GM12878 (cell line): ENCODE measurements at regions not wholly inside any gene's neighbourhood (a gene's known extent, or its start where the extent isn't known, plus 50 kb on each side); places are given as distances from the start of the nearest gene placed in this dataset.
A peak's percentile ranks its signal among the peaks of the same experiment; 100 is the strongest.

Source experiments
- ATAC-seq: fragments of 200-7000 bp; cut with Tn5 transposase; 3 replicates; pipeline ENCODE4 v1.9.1; 2020; ENCODE audit warnings: mild to moderate bottlenecking, moderate library complexity
- BruUV-seq: library from RNA; stranded (reverse); fragments of 400-500 nt; replicated peaks from 2 replicates; lab custom pipeline; 2021; lab: Mats Ljungman, UMichigan
- CTCF ChIA-PET: fragments of 300-600 bp; sonication (Branson Sonifier 250); formaldehyde crosslinking; extraction: SDS; loops from one replicate; lab custom pipeline; 2021; ENCODE audit warnings: inconsistent platforms; lab: Yijun Ruan, JAX
- POLR2A ChIA-PET: fragments of 350-600 bp; formaldehyde crosslinking; extraction: SDS; loops from one replicate; lab custom pipeline; 2021; ENCODE audit warnings: inconsistent platforms; lab: Charles Lee
- RAD21 ChIA-PET: fragments of 300-600 bp; sonication (Branson Sonifier 250); formaldehyde crosslinking; loops from one replicate; lab custom pipeline; 2023; ENCODE audit warnings: antibody characterized with exemption; ENCODE audit not compliant: unreplicated experiment; lab: Charles Lee
- SMC1A ChIA-PET: fragments of 300-600 bp; sonication (Branson Sonifier 250); formaldehyde crosslinking; loops from one replicate; lab custom pipeline; 2023; ENCODE audit not compliant: unreplicated experiment, uncharacterized antibody; lab: Charles Lee
- DNase-seq: peaks from one replicate; pipeline ENCODE4 v3.0.0-alpha.2; 2011; ENCODE audit warnings: low read depth, low spot score
- FAIRE-seq: peaks from 3 replicates; lab custom pipeline; 2011; peaks lifted over from hg19 to GRCh38; lab: Jason Lieb, UNC
- H2AFZ ChIP-seq: 2 replicates; pipeline ENCODE4 v1.6.0; 2011; ENCODE audit warnings: low read depth, low read length, control low read depth; ENCODE audit not compliant: control insufficient read depth
- H3K27ac ChIP-seq: 2 replicates; pipeline ENCODE4 v1.5.1; 2011; ENCODE audit warnings: control low read depth; ENCODE audit not compliant: control insufficient read depth, insufficient read depth
- H3K27me3 ChIP-seq, 2 experiments: replicated peaks in 1 of 2; 2 replicates each; pipeline versions ENCODE4 v1.6.0 to v1.6.1; 2011; ENCODE audit warnings: low read length in 1 of 2; ENCODE audit not compliant: control insufficient read depth in 2 of 2, insufficient read depth in 2 of 2
- H3K36me3 ChIP-seq, 2 experiments: 2 replicates each; pipeline ENCODE4 v1.5.1; 2011; ENCODE audit warnings: low read length in 1 of 2; ENCODE audit not compliant: control insufficient read depth in 2 of 2, insufficient read depth in 2 of 2
- H3K4me1 ChIP-seq: 2 replicates; pipeline ENCODE4 v1.6.1; 2011; ENCODE audit warnings: mild to moderate bottlenecking, low read length, moderate library complexity, mixed read lengths; ENCODE audit not compliant: control insufficient read depth, insufficient read depth
- H3K4me2 ChIP-seq: 2 replicates; pipeline ENCODE4 v1.6.0; 2011; ENCODE audit warnings: control low read depth; ENCODE audit not compliant: control insufficient read depth, insufficient read depth
- H3K4me3 ChIP-seq: fragments of 200-600 bp; sonication (generic); 2 replicates; pipeline ENCODE4 v1.5.1; 2016
- H3K79me2 ChIP-seq: 2 replicates; pipeline ENCODE4 v1.6.0; 2011; ENCODE audit warnings: low read length; ENCODE audit not compliant: control insufficient read depth, insufficient read depth
- H3K9ac ChIP-seq: 2 replicates; pipeline ENCODE4 v1.8.0; 2011; ENCODE audit warnings: low read length, control low read depth, mixed read lengths; ENCODE audit not compliant: control insufficient read depth, insufficient read depth
- H3K9me3 ChIP-seq: replicated peaks from 3 replicates; pipeline ENCODE4 v1.5.1; 2011; ENCODE audit warnings: mild to moderate bottlenecking, low read length; ENCODE audit not compliant: control insufficient read depth, insufficient read depth
- H4K20me1 ChIP-seq: 2 replicates; pipeline ENCODE4 v1.6.0; 2011; ENCODE audit not compliant: control insufficient read depth, insufficient read depth
- ATF7 ChIP-seq: fragments of 450-650 bp; IDR thresholded peaks from 2 replicates; pipeline ENCODE4 v1.6.1; 2016; ENCODE audit warnings: low read depth, mild to moderate bottlenecking
- MTA2 ChIP-seq: fragments of 450-650 bp; IDR thresholded peaks from 2 replicates; pipeline ENCODE4 v1.6.1; 2016; ENCODE audit warnings: low read depth, mild to moderate bottlenecking, moderate library complexity
- ZNF217 ChIP-seq: fragments of 450-650 bp; IDR thresholded peaks from 2 replicates; pipeline ENCODE4 v1.6.1; 2017; ENCODE audit warnings: antibody characterized with exemption, mild to moderate bottlenecking
- ZNF384 ChIP-seq: IDR thresholded peaks from 2 replicates; pipeline ENCODE4 v1.6.1; 2012; ENCODE audit warnings: low read depth, mild to moderate bottlenecking, low read length, improper control_type of control experiment, borderline replicate concordance
- ZNF687 ChIP-seq: fragments of 450-650 bp; IDR thresholded peaks from 2 replicates; pipeline ENCODE4 v1.6.1; 2017; ENCODE audit warnings: mild to moderate bottlenecking, moderate library complexity
- WGBS: methylation state at CpG from one replicate; pipeline ENCODE4 v1.1.6; 2016; ENCODE audit warnings: low lambda C conversion rate; ENCODE audit not compliant: insufficient replicate concordance, insufficient coverage; ENCODE audit errors: missing lambda C conversion rate; 5-methylcytosine and 5-hydroxymethylcytosine counted together
- in situ Hi-C: fragments of 300-500 bp; cut with MboI; formaldehyde crosslinking; loops from 9 replicates; pipeline ENCODE4 v1.14.3; 2018; ENCODE audit warnings: mixed read lengths
- intact Hi-C: fragments of 100-400 bp; cut with micrococcal nuclease; formaldehyde crosslinking; loops from one replicate; pipeline ENCODE4 v1.14.2; 2022; ENCODE audit not compliant: unreplicated experiment

GRCh38 chr5:162882629-162883028 is 554.8 kb upstream of the CCNG1 start (continued):
- no peak for TF ChIP-seq ZNF217

- POLR2A ChIA-PET: no interaction called here
- no TSS peak for BruUV-seq
- H3K36me3 ChIP-seq: no peaks in the 10 kb centered on the region
- SMC1A ChIA-PET: interaction anchor here (0.9 to 2.1 kb wide), 5 partner anchors 11 to 304 kb away, joined by 3 to 7 read pairs (median 6); no protein-coding TSS in a partner anchor
- 41% methylated on average over 6 of the region's 6 CpGs for WGBS
- no peaks in the 10 kb centered on the region for H3K4me1 ChIP-seq
- intact Hi-C loops: loop anchor here (5.0 kb wide), 1 partner anchor 106 kb away; no protein-coding TSS in a partner anchor
- H4K20me1 ChIP-seq: no peaks in the 10 kb centered on the region
- no peak for DNase-seq
- FAIRE-seq: no peak
- H3K27ac ChIP-seq: no peak overlapping the region
- CTCF ChIA-PET: interaction anchor here (0.6 to 1.2 kb wide), 3 partner anchors 10 to 576 kb away, joined by 3 to 4 read pairs (median 3); no protein-coding TSS in a partner anchor
- H3K4me3 ChIP-seq: no peak overlapping the region
- H3K9ac ChIP-seq: no peak overlapping the region
- H3K79me2 ChIP-seq: no peaks in the 10 kb centered on the region
- in situ Hi-C loops: no loop called here
- H3K9me3 ChIP-seq: no peaks in the 10 kb centered on the region
- H3K27me3 ChIP-seq: no peaks in the 10 kb centered on the region
- no peak overlapping the region for H2AFZ ChIP-seq
- TF ChIP-seq ZNF217 (0 out of 2 replicates have a peak, but pooled peaks have one; percentile 34), ZNF687 (peak; percentile 35; the same call in 1 of the 2 replicates), ZNF384 (no peak), MTA2 (0 out of 2 replicates have a peak, but pooled peaks have one; percentile 31), ATF7 (peak; percentile 91)
- RAD21 ChIA-PET: interaction anchor here (0.7 to 1.9 kb wide), 6 partner anchors 13 to 210 kb away, joined by 3 to 7 read pairs (median 4); no protein-coding TSS in a partner anchor
- peak; percentile 64 for ATAC-seq
- no peak overlapping the region for H3K4me2 ChIP-seq
Measured at GRCh38 chr5:162886717-162887116, 550.7 kb upstream of the CCNG1 start.
